Stimulated activated CD4-positive, alpha-beta T cell treated with anti-CD3 and anti-CD28 coated beads, TNF-alpha, amount 100 ng/mL, for 48 hours (primary cell): ENCODE measurements at regions not wholly inside any gene's neighbourhood (a gene's known extent, or its start where the extent isn't known, plus 50 kb on each side); places are given as distances from the start of the nearest gene placed in this dataset.
"Not testable (repeated sequence)": the region's sequence is repeated elsewhere in the genome, so short reads cannot be mapped to it uniquely, and the experiment has no call there.

ENCODE experiments used
- DNase-seq, 3 donors: peaks; one replicate each; pipeline ENCODE4 v3.0.0-alpha.2; 2020; ENCODE audit warnings: low read depth in 3 of 3

GRCh38 chr2:237196409-237196808, 110.7 kb downstream of the COPS8 start:
- DNase-seq: no peak

- DNase-seq: no peak
Measured at GRCh38 chr2:237196866-237197618, 111.4 kb downstream of the COPS8 start.

DNA sequence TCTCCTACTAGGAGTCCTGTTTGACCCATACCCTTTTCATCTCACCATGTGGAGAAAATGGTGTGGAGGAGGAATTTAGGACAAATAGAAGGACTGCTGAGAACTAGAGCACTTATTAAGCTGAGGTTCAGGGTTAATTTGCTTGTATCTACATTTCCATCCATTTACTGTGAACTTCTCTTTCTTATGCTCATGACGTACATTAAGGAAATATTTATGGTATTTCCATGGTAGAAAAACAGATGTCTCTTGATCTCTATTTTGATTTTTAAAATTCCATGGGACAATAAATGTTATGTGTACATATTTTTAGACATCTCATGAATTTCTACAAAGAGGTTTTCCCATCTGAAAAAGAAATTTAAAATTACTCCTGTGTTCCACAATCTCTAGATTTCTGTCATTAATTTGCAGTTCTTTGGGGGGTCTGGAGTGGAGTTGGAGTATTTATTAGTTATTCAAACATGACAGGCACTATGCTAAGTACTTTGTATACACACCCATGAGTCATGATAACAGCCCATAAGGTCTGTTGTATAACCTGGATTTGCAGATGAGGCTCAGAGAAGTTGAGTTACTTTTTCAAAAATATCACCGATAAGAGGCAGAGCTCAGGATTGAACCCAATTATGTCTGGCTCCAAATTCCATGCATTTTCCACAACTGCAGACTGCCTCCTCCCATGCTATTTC, 112.6 kb downstream of the COPS8 start:
- no peak for DNase-seq

GRCh38 chr2:237199082-237199481, 113.4 kb downstream of the COPS8 start:
- DNase-seq: no peak

GRCh38 chr2:237199577-237199976, 113.9 kb downstream of the COPS8 start:
- no peak for DNase-seq

GRCh38 chr2:237200462-237200861, 114.8 kb downstream of the COPS8 start:
- DNase-seq: no peak

- DNase-seq: peak in 1 of 3 donors; percentile 4
Measured at GRCh38 chr2:237201461-237202287, 116.0 kb downstream of the COPS8 start.

DNA sequence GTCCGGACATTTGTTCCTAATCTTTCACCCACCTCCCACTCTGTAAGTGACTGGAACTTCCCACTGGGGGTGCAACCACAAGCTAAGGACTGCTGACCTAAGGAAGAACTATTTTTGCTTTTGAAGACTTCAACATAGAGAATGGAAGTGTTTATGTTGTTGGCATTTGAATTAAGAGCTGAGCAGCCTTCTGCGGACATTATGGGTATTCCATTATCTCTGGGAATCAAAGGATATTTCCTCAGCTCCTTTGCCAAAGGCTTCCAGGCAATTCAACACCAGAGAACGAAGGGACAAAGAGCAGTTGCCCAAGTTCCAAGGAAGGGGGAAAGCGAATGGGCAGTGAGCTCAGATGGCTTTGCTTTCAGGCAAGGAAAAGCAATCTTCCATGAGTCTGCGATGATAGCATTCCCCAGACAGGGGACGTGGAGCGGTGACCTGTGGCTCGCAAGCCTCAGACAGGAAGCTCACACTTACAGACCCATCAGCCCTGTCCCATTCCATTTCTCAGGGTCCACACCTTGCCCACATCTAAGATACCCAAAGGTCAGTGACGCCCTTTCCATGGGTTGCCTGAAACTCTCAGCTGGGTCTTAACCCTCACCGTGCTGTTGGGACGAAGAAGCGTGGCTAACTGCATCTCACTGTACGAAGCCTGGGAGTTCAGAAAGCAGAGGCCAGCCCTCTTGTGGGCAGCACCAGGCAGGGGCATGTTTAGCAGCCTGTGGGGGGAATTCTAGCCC, 116.8 kb downstream of the COPS8 start:
- DNase-seq: no peak

DNA sequence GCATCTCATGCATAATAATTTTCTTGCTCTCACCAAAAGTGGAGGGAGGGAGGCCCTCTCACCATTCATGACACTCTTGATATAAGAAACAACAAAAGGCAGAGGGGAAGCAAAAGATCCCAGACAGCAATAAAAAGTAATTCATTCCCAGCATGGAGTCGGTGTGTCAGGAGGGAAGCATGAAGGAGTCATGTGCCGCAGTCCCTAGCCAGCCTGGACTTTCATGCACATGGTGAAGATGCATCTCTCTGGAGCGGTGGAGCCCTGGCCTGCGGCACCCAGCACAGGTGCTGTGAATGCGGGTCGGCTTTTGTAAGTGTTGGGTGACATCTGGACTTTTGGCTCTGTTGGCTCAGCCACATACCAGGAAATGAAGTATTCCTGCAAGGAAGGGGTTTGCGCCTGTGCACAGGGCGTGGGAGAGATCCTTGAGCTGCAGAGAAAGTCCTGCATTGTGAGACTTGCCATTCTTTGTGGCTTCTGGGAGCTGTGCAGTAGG, 119.4 kb downstream of the COPS8 start:
- no peak for DNase-seq

DNA sequence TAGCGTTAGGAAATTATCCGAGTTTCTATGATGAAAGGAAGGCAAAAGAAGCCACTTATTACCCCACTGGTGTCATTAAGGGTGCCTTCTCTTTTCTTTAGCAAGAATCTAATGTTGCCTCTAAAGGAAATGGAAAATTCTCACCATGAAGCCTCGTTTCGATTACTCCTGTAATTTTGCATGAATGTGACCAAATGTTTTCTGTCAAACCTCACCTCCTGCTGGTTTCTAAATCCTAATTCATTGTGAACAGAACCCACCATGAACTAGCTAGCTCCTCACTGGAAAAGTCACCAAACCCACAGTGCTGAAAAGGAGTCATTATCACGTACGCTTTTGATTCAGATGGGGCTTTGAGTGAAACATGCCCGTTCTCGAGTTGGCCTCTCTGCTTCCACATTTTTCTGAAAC, 119.9 kb downstream of the COPS8 start:
- DNase-seq: no peak

DNA sequence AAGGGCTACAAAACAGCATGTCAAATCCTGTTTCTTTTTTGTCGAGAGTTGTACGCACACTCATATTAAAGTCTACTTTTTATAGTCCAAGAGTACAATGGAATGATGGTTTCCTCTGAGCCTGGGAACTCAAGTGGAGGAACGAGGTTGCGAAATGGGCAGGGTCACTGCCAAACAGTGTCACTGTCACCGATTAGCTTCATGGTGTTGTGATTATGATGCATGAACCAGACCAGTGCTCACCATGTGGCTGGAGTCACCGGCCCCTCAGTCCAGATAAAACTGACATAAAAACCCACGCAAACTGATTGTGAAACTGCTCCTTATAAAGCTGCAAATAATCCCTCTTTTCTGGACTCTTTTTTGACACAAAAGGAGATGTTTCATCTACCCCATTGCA, 122.0 kb downstream of the COPS8 start:
- no peak for DNase-seq

- no peak for DNase-seq
Measured at GRCh38 chr2:237208373-237209260, 122.9 kb downstream of the COPS8 start.

DNA sequence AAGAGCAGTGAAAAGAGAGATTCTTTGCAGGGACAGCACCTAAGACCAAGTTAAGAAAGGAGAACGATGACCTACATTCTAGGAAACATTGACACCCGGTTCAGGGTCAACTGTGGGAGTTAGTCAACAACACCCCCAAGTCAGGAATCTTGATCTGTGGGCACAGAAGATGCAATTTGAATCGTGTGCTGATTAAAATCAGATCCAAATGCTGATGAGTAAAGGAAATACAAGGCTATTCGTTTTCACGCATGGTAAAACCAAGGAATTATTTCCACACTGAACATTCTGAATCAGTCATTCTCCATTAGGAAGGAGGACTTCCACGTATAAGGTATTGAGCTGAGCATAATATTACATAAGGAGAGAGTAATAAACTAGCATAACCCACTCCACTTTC, 124.2 kb downstream of the COPS8 start:
- DNase-seq: no peak

- no peak for DNase-seq
Measured at GRCh38 chr2:237210297-237210696, 124.6 kb downstream of the COPS8 start.

DNA sequence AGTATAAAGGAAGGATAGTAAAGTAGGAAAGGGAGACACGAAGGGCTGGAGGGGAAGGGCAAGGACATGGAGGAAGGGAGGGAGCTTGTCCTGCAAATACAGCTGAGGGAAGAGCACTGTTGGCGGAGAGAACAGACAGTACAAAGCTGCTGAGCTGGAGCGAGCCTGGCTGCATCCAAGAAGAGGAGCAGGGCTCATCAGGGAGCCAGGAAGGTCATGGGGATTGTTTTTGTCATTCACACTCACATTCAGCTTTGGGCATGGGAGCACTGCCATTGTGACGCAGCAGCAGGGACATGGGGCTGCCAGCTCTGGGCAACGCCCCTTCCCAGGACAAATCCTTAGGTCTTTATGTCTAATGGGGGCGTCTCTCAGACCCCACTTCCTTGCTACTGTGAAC, 125.1 kb downstream of the COPS8 start:
- DNase-seq: no peak

DNA sequence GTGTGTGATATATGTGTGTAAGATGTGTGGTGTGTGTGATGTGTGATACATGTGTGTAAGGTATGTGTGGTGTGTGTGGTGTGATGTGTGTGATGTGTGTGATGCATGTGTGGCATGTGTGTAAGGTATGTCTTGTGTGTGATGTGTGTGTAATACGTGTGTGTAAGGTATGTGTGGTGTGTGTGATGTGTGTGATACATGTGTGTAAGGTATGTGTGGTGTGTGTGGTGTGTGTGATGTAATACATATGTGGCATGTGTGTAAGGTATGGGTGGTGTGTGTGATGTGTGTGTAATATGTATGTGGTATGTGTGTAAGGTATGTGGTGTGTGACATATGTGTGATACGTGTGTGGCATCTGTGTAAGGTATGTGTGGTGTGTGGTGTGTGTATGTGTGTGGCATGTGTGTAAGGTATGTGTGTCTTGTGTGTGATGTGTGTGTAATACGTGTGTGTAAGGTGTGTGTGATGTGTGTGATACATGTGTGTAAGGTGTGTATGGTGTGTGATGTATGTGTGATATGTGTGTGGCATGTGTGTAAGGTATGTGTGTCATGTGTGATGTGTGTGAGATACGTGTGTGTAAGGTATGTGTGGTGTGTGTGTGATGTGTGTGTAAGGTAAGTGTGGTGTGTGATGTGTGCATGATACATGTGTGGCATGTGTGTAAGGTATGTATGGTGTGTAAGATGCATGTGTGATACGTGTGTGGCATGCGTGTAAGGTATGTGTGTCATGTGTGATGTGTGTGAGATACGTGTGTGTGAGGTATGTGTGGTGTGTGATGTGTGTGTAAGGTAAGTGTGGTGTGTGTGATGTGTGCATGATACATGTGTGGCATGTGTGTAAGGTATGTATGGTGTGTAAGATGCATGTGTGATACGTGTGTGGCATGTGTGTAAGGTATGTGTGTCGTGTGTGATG, 126.9 kb downstream of the COPS8 start:
- DNase-seq: not testable (repeated sequence)

GRCh38 chr2:237213315-237214022, 127.8 kb downstream of the COPS8 start:
- no peak for DNase-seq

DNA sequence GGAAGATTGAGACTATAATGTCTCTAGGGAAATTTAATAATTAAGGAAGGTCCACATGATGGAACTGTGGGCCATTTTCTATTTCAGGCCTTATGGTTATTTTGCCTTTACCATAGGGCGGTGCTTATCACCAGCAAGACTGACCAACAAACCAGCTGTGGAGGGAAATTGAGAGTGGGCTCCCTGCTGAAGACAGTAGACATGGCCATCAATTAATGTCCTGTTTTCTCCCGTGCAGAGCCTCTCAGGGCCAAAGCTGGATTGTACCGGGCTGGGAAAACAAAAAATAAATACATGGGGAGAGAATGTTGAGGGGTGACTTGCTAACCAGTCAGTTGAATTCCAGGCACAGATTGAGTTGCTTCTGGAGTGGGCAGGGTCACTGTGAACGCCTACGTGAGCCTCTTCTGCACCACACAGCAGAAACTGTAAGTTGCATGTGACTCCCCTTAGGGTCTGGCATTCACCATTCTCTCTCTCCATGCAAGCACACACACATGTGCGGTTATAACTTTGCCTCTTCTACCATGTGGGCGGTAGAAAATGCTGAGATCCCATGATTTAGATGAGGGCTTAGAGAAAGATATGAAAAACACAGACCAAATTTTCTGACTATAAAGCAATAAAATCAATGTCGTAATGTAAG, 128.5 kb downstream of the COPS8 start:
- no peak for DNase-seq
